ENCODE measurements at regions not wholly inside any gene's neighbourhood (a gene's known extent, or its start where the extent isn't known, plus 50 kb on each side); places are given as distances from the start of the nearest gene placed in this dataset.

GRCh38 chr11:70733327-70734325 is 335.3 kb downstream of the CTTN start:
- DNase-seq = no peak

- no peak for DNase-seq
Measured at GRCh38 chr11:70734379-70734778, 336.1 kb downstream of the CTTN start.

GRCh38 chr11:70734911-70735310 is 336.6 kb downstream of the CTTN start:
- no peak for DNase-seq

GRCh38 chr11:70735976-70736375 is 337.6 kb downstream of the CTTN start:
- DNase-seq = no peak

GRCh38 chr11:70736461-70736860 is 338.1 kb downstream of the CTTN start:
- no peak for DNase-seq

GRCh38 chr11:70736937-70737640 is 338.8 kb downstream of the CTTN start:
- DNase-seq = no peak

- no peak for DNase-seq
Measured at GRCh38 chr11:70737816-70738630, 339.7 kb downstream of the CTTN start.

GRCh38 chr11:70738661-70739060 is 340.3 kb downstream of the CTTN start:
- no peak for DNase-seq

- no peak for DNase-seq
Measured at GRCh38 chr11:70739091-70739490, 340.8 kb downstream of the CTTN start.

- DNase-seq = no peak
Measured at GRCh38 chr11:70739811-70740487, 341.6 kb downstream of the CTTN start.

GRCh38 chr11:70740488-70740851 is 342.1 kb downstream of the CTTN start:
- no peak for DNase-seq

- no peak for DNase-seq
Measured at GRCh38 chr11:70741085-70741484, 342.8 kb downstream of the CTTN start.

GRCh38 chr11:70742553-70743291 is 344.4 kb downstream of the CTTN start:
- DNase-seq = no peak

GRCh38 chr11:70743329-70743728 is 345.0 kb downstream of the CTTN start:
- no peak for DNase-seq

- DNase-seq = no peak
Measured at GRCh38 chr11:70743941-70744351, 345.6 kb downstream of the CTTN start.

- no peak for DNase-seq
Measured at GRCh38 chr11:70744396-70745185, 346.3 kb downstream of the CTTN start.

- no peak for DNase-seq
Measured at GRCh38 chr11:70745451-70745850, 347.1 kb downstream of the CTTN start.

GRCh38 chr11:70745941-70746340 is 347.6 kb downstream of the CTTN start:
- DNase-seq = no peak

GRCh38 chr11:70746351-70746750 is 348.0 kb downstream of the CTTN start:
- no peak for DNase-seq

- no peak for DNase-seq
Measured at GRCh38 chr11:70747285-70747684, 349.0 kb downstream of the CTTN start.

GRCh38 chr11:70747921-70748320 is 349.6 kb downstream of the CTTN start:
- DNase-seq = no peak

Data from NCI-H1048 (cell line).